NT2/D1 (cell line): ENCODE measurements at regions not wholly inside any gene's neighbourhood (a gene's known extent, or its start where the extent isn't known, plus 50 kb on each side); places are given as distances from the start of the nearest gene placed in this dataset.

Source experiments
- YY1 ChIP-seq: IDR thresholded peaks from 2 replicates; pipeline ENCODE4 v1.6.1; 2011; ENCODE audit not compliant: insufficient read length, insufficient read depth
- ZNF274 ChIP-seq: IDR thresholded peaks from 2 replicates; pipeline ENCODE4 v1.6.1; 2011; ENCODE audit warnings: mild to moderate bottlenecking, low read depth, low read length

DNA sequence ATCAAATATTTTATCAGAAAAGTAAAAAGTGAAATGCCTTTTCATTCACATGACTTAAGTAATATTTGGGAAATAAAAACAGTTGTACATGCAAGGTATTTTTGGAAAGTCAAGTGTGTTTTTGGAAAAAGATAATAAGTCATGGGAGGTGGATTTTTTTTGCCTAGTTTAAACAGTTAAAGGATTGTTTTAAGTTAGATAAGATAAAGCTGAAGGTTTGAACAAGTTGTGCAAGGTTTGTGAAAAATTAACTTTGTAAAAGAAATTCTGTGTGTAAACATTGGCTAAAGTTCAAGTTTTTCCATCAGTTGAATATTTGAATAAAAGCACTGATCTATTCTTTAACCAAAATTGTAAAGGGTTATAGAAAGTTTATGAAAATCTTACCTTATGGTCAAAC, 207.9 kb upstream of the RGPD4 start:
- TF ChIP-seq YY1 (no peak), ZNF274 (no peak)
